Fibroblast of lung (primary cell): ENCODE measurements at regions not wholly inside any gene's neighbourhood (a gene's known extent, or its start where the extent isn't known, plus 50 kb on each side); places are given as distances from the start of the nearest gene placed in this dataset.

Experiments used
- DNase-seq, 2 donors: peaks; one replicate each; pipeline versions ENCODE4 v3.0.0 to v3.0.0-alpha.2; 2010; ENCODE audit warnings: low read depth in 2 of 2
- H2AFZ ChIP-seq: 2 replicates; pipeline ENCODE4 v1.5.1; 2012; ENCODE audit warnings: low read length, control low read depth, inconsistent platforms
- H3K27ac ChIP-seq: 2 replicates; pipeline ENCODE4 v1.5.1; 2011; ENCODE audit warnings: low read length, control low read depth; ENCODE audit not compliant: insufficient read depth
- H3K27me3 ChIP-seq: 2 replicates; pipeline ENCODE4 v1.5.1; 2011; ENCODE audit warnings: mild to moderate bottlenecking, low read length; ENCODE audit not compliant: control insufficient read depth, insufficient read depth
- H3K36me3 ChIP-seq: 2 replicates; pipeline ENCODE4 v1.5.1; 2011; ENCODE audit warnings: low read length; ENCODE audit not compliant: control insufficient read depth, insufficient read depth
- H3K4me1 ChIP-seq: 2 replicates; pipeline ENCODE4 v1.5.1; 2011; ENCODE audit warnings: low read length; ENCODE audit not compliant: control insufficient read depth, insufficient read depth; ENCODE audit errors: extremely low read depth
- H3K4me2 ChIP-seq: 2 replicates; pipeline ENCODE4 v1.5.1; 2011; ENCODE audit warnings: low read length, control low read depth; ENCODE audit not compliant: insufficient read depth; ENCODE audit errors: extremely low read depth
- H3K4me3 ChIP-seq, 4 experiments: fragments of 200-600 bp in 1 of 4; sonication (generic) in 1 of 4; replicated peaks in 1 of 4; 2 replicates each; pipeline ENCODE4 v1.5.1; 2011 to 2016; ENCODE audit warnings: low read length in 4 of 4, low read depth in 3 of 4, mild to moderate bottlenecking in 3 of 4, control low read depth in 2 of 4, inconsistent platforms in 1 of 4, mixed read lengths in 1 of 4; ENCODE audit not compliant: insufficient read depth in 1 of 4; ENCODE audit errors: control extremely low read depth in 1 of 4
- H3K79me2 ChIP-seq: 2 replicates; pipeline ENCODE4 v1.5.1; 2012; ENCODE audit warnings: mild to moderate bottlenecking, low read length, inconsistent platforms; ENCODE audit not compliant: control insufficient read depth, insufficient read depth
- H3K9ac ChIP-seq: 2 replicates; pipeline ENCODE4 v1.5.1; 2011; ENCODE audit warnings: mild to moderate bottlenecking, low read length, control low read depth; ENCODE audit not compliant: insufficient read depth
- H3K9me3 ChIP-seq: 2 replicates; pipeline ENCODE4 v1.5.1; 2012; ENCODE audit warnings: low read depth, low read length; ENCODE audit not compliant: control insufficient read depth, insufficient read depth
- H4K20me1 ChIP-seq: 2 replicates; pipeline ENCODE4 v1.5.1; 2011; ENCODE audit warnings: low read length; ENCODE audit not compliant: control insufficient read depth, insufficient read depth; ENCODE audit errors: extremely low read depth
- CTCF ChIP-seq, 2 donors: IDR thresholded peaks in 1 of 2; conservative IDR thresholded peaks in 1 of 2; 1 replicate in 1 of 2; 2 replicates in 1 of 2; pipeline ENCODE4 v1.5.1; 2011 to 2012; ENCODE audit warnings: low read length in 2 of 2, control low read depth in 1 of 2, inconsistent platforms in 1 of 2, low read depth in 1 of 2, mild to moderate bottlenecking in 1 of 2
- EZH2 ChIP-seq: IDR thresholded peaks from 2 replicates; pipeline ENCODE4 v1.5.1; 2012; ENCODE audit warnings: low read length, control low read depth, mild to moderate bottlenecking; ENCODE audit errors: missing control alignments

DNA sequence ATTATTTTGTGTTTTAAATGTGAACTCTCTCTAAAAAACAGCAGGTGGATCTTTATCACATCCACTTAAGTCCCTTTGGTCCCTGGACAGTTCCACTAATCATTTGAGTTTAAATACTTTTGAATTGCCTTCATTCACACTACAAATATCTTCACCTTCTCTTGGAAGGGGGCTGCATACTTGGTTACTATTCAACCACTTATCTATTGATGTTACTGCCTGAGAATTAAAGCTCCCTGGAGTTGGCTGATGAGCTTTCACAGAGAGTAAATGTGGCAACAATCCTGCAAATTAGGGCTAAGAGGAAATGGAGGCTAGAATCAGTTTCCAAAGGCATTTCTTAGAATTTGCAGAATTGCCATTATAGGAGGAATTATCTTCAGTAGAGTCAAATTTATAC, 180.4 kb downstream of the ST8SIA4 start:
- Histone ChIP-seq H3K9ac (no peak overlapping the region), H3K4me1 (no peaks in the 10 kb centered on the region)

DNA sequence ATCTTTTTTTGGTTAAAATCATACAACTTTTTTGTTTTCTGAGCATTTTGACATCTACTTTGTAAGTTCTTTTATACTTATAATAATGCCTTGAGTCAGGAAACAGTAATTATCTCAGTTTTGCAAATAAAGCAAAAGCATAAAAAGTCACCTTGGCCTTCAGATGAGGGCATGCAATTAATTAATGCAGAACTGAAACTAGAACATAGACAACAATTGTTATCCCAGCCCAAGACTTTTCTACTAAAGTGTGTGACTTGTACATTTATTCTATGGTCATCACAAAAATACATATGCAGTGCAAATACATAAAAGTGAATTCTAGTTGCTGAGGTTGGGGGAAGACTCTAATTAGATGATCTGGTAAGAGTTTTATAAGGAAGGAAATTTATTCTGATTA, 179.9 kb downstream of the ST8SIA4 start:
- H3K27me3 ChIP-seq, result no peaks in the 10 kb centered on the region
- TF ChIP-seq CTCF (conservative IDR thresholded peaks at IDR 0.05 in 1 of 2, IDR thresholded peaks at IDR 0.05 in 1 of 2; ENCODE audit: low read depth in 1 of 2, low read length in 2 of 2), result no peak
- no peak for TF ChIP-seq EZH2
- no peaks in the 10 kb centered on the region for H3K36me3 ChIP-seq
- H2AFZ ChIP-seq, result no peak overlapping the region
- H3K27ac ChIP-seq, result no peak overlapping the region
- H3K4me2 ChIP-seq, result no peak overlapping the region
- no peak overlapping the region for H3K9ac ChIP-seq
- no peaks in the 10 kb centered on the region for H3K79me2 ChIP-seq
- DNase-seq, result no peak
- H3K4me1 ChIP-seq, result no peaks in the 10 kb centered on the region
- H4K20me1 ChIP-seq, result no peaks in the 10 kb centered on the region
- no peak overlapping the region for H3K4me3 ChIP-seq
- H3K9me3 ChIP-seq, result no peaks in the 10 kb centered on the region

More for the DNA sequence above, 180.4 kb downstream of the ST8SIA4 start:
- Histone ChIP-seq H2AFZ (no peak overlapping the region), H3K9me3 (no peaks in the 10 kb centered on the region), H4K20me1 (no peaks in the 10 kb centered on the region), H3K79me2 (no peaks in the 10 kb centered on the region), H3K4me2 (no peak overlapping the region), H3K36me3 (no peaks in the 10 kb centered on the region), H3K27ac (no peak overlapping the region), H3K27me3 (no peaks in the 10 kb centered on the region), H3K4me3 (no peak overlapping the region)
- TF ChIP-seq CTCF (conservative IDR thresholded peaks at IDR 0.05 in 1 of 2, IDR thresholded peaks at IDR 0.05 in 1 of 2; ENCODE audit: low read depth in 1 of 2, low read length in 2 of 2) (no peak), EZH2 (no peak)
- no peak for DNase-seq

- H3K9me3 ChIP-seq, result no peaks in the 10 kb centered on the region
- no peaks in the 10 kb centered on the region for H3K4me1 ChIP-seq
- no peak for DNase-seq
- H3K4me3 ChIP-seq, result no peak overlapping the region
- no peaks in the 10 kb centered on the region for H3K79me2 ChIP-seq
- no peaks in the 10 kb centered on the region for H3K27me3 ChIP-seq
- H2AFZ ChIP-seq, result no peak overlapping the region
- H3K27ac ChIP-seq, result no peak overlapping the region
- no peaks in the 10 kb centered on the region for H4K20me1 ChIP-seq
- no peak overlapping the region for H3K9ac ChIP-seq
- H3K36me3 ChIP-seq, result no peaks in the 10 kb centered on the region
- no peak overlapping the region for H3K4me2 ChIP-seq
- TF ChIP-seq CTCF (conservative IDR thresholded peaks at IDR 0.05 in 1 of 2, IDR thresholded peaks at IDR 0.05 in 1 of 2; ENCODE audit: low read depth in 1 of 2, low read length in 2 of 2), result no peak
- TF ChIP-seq EZH2, result no peak
Measured at GRCh38 chr5:100726116-100726515, 177.0 kb downstream of the ST8SIA4 start.
